ENCODE measurements at regions not wholly inside any gene's neighbourhood (a gene's known extent, or its start where the extent isn't known, plus 50 kb on each side); places are given as distances from the start of the nearest gene placed in this dataset.

DNA sequence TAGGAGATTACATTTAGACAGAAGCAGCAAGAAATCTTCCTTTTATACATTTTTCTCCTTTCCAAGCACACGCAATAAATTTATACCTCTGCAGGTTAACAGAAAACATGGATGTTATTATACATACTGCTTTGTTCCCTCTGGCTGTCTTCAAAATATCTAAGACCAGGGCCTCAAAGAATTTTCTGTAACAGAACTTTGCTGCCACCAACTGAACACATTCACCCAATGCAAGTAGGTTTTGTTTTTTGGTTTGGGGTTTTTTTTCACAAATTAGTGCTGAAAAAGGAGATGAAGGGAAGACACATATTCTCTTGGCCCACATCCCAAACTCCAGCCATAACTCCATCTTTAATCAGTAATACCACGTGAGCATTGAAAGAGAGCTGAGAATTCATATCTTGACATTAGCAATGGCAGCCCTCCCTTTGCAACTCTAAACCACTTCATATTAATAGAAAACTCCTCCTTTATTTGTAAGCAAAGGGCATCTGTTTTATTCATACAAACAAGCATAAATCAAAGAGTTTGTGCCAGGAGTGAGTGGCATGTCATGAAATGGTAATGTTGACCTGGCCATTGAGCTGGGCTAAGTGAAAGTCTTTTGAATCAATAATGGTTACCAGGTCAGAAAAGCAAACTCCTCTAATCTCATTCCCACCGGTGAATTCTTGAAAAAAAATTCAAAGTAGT, 150.8 kb upstream of the FSCB start:
- TF ChIP-seq, protein P1, sequence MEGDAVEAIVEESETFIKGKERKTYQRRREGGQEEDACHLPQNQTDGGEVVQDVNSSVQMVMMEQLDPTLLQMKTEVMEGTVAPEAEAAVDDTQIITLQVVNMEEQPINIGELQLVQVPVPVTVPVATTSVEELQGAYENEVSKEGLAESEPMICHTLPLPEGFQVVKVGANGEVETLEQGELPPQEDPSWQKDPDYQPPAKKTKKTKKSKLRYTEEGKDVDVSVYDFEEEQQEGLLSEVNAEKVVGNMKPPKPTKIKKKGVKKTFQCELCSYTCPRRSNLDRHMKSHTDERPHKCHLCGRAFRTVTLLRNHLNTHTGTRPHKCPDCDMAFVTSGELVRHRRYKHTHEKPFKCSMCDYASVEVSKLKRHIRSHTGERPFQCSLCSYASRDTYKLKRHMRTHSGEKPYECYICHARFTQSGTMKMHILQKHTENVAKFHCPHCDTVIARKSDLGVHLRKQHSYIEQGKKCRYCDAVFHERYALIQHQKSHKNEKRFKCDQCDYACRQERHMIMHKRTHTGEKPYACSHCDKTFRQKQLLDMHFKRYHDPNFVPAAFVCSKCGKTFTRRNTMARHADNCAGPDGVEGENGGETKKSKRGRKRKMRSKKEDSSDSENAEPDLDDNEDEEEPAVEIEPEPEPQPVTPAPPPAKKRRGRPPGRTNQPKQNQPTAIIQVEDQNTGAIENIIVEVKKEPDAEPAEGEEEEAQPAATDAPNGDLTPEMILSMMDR (conservative IDR thresholded peaks at IDR 0.05; ENCODE audit: low read length), result peak; percentile 37
- no peak for TF ChIP-seq EZH2phosphoT487 (IDR thresholded peaks at IDR 0.05; ENCODE audit: borderline replicate concordance, low read depth, low read length)

All from OCI-LY7 (cell line).